Panc1 (cell line): ENCODE measurements at regions not wholly inside any gene's neighbourhood (a gene's known extent, or its start where the extent isn't known, plus 50 kb on each side); places are given as distances from the start of the nearest gene placed in this dataset.

Experiments
- ATAC-seq: fragments of 200-7000 bp; cut with Tn5 transposase; 2 replicates; pipeline ENCODE4 v1.9.1; 2020; ENCODE audit warnings: mild to moderate bottlenecking, moderate library complexity
- BruUV-seq: library from RNA; stranded (reverse); fragments of 400-500 nt; replicated peaks from 2 replicates; lab custom pipeline; 2021; lab: Mats Ljungman, UMichigan
- CTCF ChIA-PET: fragments of 300-600 bp; sonication (Branson Sonifier 250); formaldehyde crosslinking; loops from one replicate; lab custom pipeline; 2022; ENCODE audit warnings: antibody characterized with exemption; lab: Charles Lee
- POLR2A ChIA-PET: fragments of 300-600 bp; sonication (Branson Sonifier 250); formaldehyde crosslinking; loops from one replicate; lab custom pipeline; 2022; ENCODE audit warnings: antibody characterized with exemption; lab: Charles Lee
- DNase-seq: peaks from one replicate; pipeline ENCODE4 v3.0.0-alpha.2; 2010; ENCODE audit warnings: low read depth, low spot score
- H3K27ac ChIP-seq: 2 replicates; pipeline ENCODE4 v1.5.1; 2011; ENCODE audit warnings: mild to moderate bottlenecking, low read length, inconsistent platforms
- H3K27me3 ChIP-seq: fragments of 200-500 bp; sonication (Bioruptor generic); 2 replicates; pipeline ENCODE4 v1.6.0; 2014; ENCODE audit warnings: low read length, inconsistent platforms; ENCODE audit not compliant: control insufficient read depth, insufficient read depth
- H3K36me3 ChIP-seq: fragments of 200-500 bp; sonication (Bioruptor generic); 2 replicates; pipeline ENCODE4 v1.5.1; 2014; ENCODE audit warnings: inconsistent platforms, mild to moderate bottlenecking, low read length, moderate library complexity; ENCODE audit not compliant: control insufficient read depth, insufficient read depth
- H3K4me1 ChIP-seq: 2 replicates; pipeline ENCODE4 v1.5.1; 2011; ENCODE audit warnings: inconsistent platforms, mild to moderate bottlenecking, low read length, moderate library complexity; ENCODE audit not compliant: control insufficient read depth, insufficient read depth
- H3K4me3 ChIP-seq, 2 experiments: 2 replicates each; pipeline ENCODE4 v1.5.1; 2011 to 2012; ENCODE audit warnings: low read depth in 2 of 2, low read length in 2 of 2, mild to moderate bottlenecking in 2 of 2, inconsistent platforms in 1 of 2, moderate library complexity in 1 of 2
- H3K9me3 ChIP-seq: fragments of 200-500 bp; sonication (Bioruptor generic); 2 replicates; pipeline ENCODE4 v1.5.1; 2014; ENCODE audit warnings: low read depth, mild to moderate bottlenecking, inconsistent platforms, low read length, moderate library complexity; ENCODE audit not compliant: control insufficient read depth, insufficient read depth
- CTCF ChIP-seq: fragments of 450-650 bp; IDR thresholded peaks from 2 replicates; pipeline ENCODE4 v1.5.1; 2017; ENCODE audit warnings: mild to moderate bottlenecking
- POLR2AphosphoS5 ChIP-seq: IDR thresholded peaks from 2 replicates; pipeline ENCODE4 v1.6.1; 2012; ENCODE audit warnings: mild to moderate bottlenecking, low read depth, low read length, moderate library complexity
- REST ChIP-seq, 2 experiments: IDR thresholded peaks; 2 replicates each; pipeline ENCODE4 v1.6.1; 2011 to 2012; ENCODE audit warnings: low read depth in 2 of 2, control low read depth in 1 of 2, low read length in 1 of 2, mild to moderate bottlenecking in 1 of 2, moderate library complexity in 1 of 2; ENCODE audit not compliant: insufficient read depth in 1 of 2
- SIN3A ChIP-seq: IDR thresholded peaks from 2 replicates; pipeline ENCODE4 v1.6.1; 2012; ENCODE audit warnings: low read depth, mild to moderate bottlenecking, low read length, moderate library complexity, borderline replicate concordance; ENCODE audit not compliant: insufficient read depth
- TCF7L2 ChIP-seq: IDR thresholded peaks from 2 replicates; pipeline ENCODE4 v1.6.1; 2011; ENCODE audit warnings: mild to moderate bottlenecking, low read depth, low read length, inconsistent platforms
- in situ Hi-C: cut with HindIII; loops from 2 replicates; pipeline ENCODE4 v1.10.0; 2016; ENCODE audit warnings: low sequenced_read_pairs, low pct_unique_long_range_greater_than_20kb
- intact Hi-C: fragments of 100-400 bp; cut with micrococcal nuclease; formaldehyde crosslinking; loops from one replicate; pipeline ENCODE4 v1.10.0; 2022; ENCODE audit not compliant: unreplicated experiment

GRCh38 chr1:68586766-68587165 is 89.9 kb upstream of the DEPDC1 start:
- Histone ChIP-seq H3K4me3 (no peak overlapping the region), H3K27me3 (peaks cover 2% of the 10 kb centered on the region; the same call in 1 of the 2 replicates), H3K4me1 (no peaks in the 10 kb centered on the region), H3K9me3 (no peaks in the 10 kb centered on the region), H3K27ac (no peak overlapping the region), H3K36me3 (no peaks in the 10 kb centered on the region)
- intact Hi-C loops = no loop called here
- ATAC-seq (no peak), DNase-seq (no peak)
- POLR2A ChIA-PET = no interaction called here
- TF ChIP-seq CTCF (no peak), SIN3A (no peak), TCF7L2 (no peak), REST (IDR thresholded peaks at IDR 0.05; ENCODE audit: insufficient read depth in 1 of 2, low read depth in 2 of 2, low read length in 1 of 2) (no peak), POLR2AphosphoS5 (no peak)
- CTCF ChIA-PET = no interaction called here
- BruUV-seq = no TSS peak
- in situ Hi-C loops = no loop called here

- DNase-seq (no peak), ATAC-seq (no peak)
- peaks cover 2% of the 10 kb centered on the region; the same call in 1 of the 2 replicates for H3K27me3 ChIP-seq
- BruUV-seq = no TSS peak
- H3K27ac ChIP-seq = no peak overlapping the region
- in situ Hi-C loops (no loop called here), intact Hi-C loops (no loop called here)
- ChIA-PET POLR2A (no interaction called here), CTCF (no interaction called here)
- no peak overlapping the region for H3K4me3 ChIP-seq
- no peaks in the 10 kb centered on the region for H3K4me1 ChIP-seq
- H3K36me3 ChIP-seq = no peaks in the 10 kb centered on the region
- TF ChIP-seq CTCF = no peak
- TF ChIP-seq REST (IDR thresholded peaks at IDR 0.05; ENCODE audit: insufficient read depth in 1 of 2, low read depth in 2 of 2, low read length in 1 of 2) = no peak
- no peaks in the 10 kb centered on the region for H3K9me3 ChIP-seq
Measured at GRCh38 chr1:68588304-68588703, 91.4 kb upstream of the DEPDC1 start.
